RWPE2 (cell line): ENCODE measurements at regions not wholly inside any gene's neighbourhood (a gene's known extent, or its start where the extent isn't known, plus 50 kb on each side); places are given as distances from the start of the nearest gene placed in this dataset.
"Not testable (repeated sequence)": the region's sequence is repeated elsewhere in the genome, so short reads cannot be mapped to it uniquely, and the experiment has no call there.

Source experiments
- ATAC-seq: fragments of 200-7000 bp; cut with Tn5 transposase; 3 replicates; pipeline ENCODE4 v1.9.1; 2021; ENCODE audit warnings: low read depth
- DNase-seq: peaks from one replicate; pipeline ENCODE4 v3.0.0-alpha.2; 2020; ENCODE audit warnings: low spot score
- H3K27ac ChIP-seq: fragments of 450-650 bp; 2 replicates; pipeline ENCODE4 v1.5.1; 2017; ENCODE audit warnings: mild to moderate bottlenecking; ENCODE audit not compliant: poor library complexity, severe bottlenecking
- H3K27me3 ChIP-seq: fragments of 250-450 bp; sonication (Bioruptor Pico); 2 replicates; pipeline ENCODE4 v1.5.1; 2021; ENCODE audit warnings: mild to moderate bottlenecking, moderate library complexity; ENCODE audit not compliant: insufficient read depth, poor library complexity, severe bottlenecking
- H3K36me3 ChIP-seq: fragments of 250-450 bp; sonication (Bioruptor Pico); 2 replicates; pipeline ENCODE4 v1.5.1; 2020; ENCODE audit warnings: low read depth, mild to moderate bottlenecking, moderate library complexity
- H3K4me1 ChIP-seq: fragments of 250-450 bp; sonication (Bioruptor Pico); 2 replicates; pipeline ENCODE4 v1.5.1; 2021; ENCODE audit warnings: mild to moderate bottlenecking, moderate library complexity; ENCODE audit not compliant: insufficient read depth, poor library complexity, severe bottlenecking
- H3K4me3 ChIP-seq: fragments of 250-450 bp; sonication (Bioruptor Pico); 2 replicates; pipeline ENCODE4 v1.5.1; 2021; ENCODE audit warnings: mild to moderate bottlenecking, moderate library complexity; ENCODE audit not compliant: severe bottlenecking
- H3K9me3 ChIP-seq: fragments of 250-450 bp; sonication (Bioruptor Pico); 2 replicates; pipeline ENCODE4 v1.5.1; 2021; ENCODE audit warnings: mild to moderate bottlenecking, moderate library complexity; ENCODE audit not compliant: severe bottlenecking
- CTCF ChIP-seq: fragments of 450-650 bp; IDR thresholded peaks from one replicate; pipeline ENCODE4 v1.5.1; 2017; ENCODE audit warnings: mild to moderate bottlenecking, moderate library complexity; ENCODE audit not compliant: poor library complexity, severe bottlenecking

GRCh38 chrY:11069271-11069670 is 1541.6 kb downstream of the TSPY10 start:
- no peak for TF ChIP-seq CTCF
- no peak for ATAC-seq
- H3K4me3 ChIP-seq: no peak overlapping the region
- H3K27ac ChIP-seq: no peak overlapping the region
- DNase-seq: no peak
- no peaks in the 10 kb centered on the region for H3K27me3 ChIP-seq
- no peaks in the 10 kb centered on the region for H3K4me1 ChIP-seq
- H3K36me3 ChIP-seq: no peaks in the 10 kb centered on the region
- no peaks in the 10 kb centered on the region for H3K9me3 ChIP-seq

GRCh38 chrY:11070250-11071113 is 1542.8 kb downstream of the TSPY10 start:
- Histone ChIP-seq H3K4me3 (no peak overlapping the region), H3K27ac (no peak overlapping the region), H3K4me1 (no peaks in the 10 kb centered on the region), H3K9me3 (no peaks in the 10 kb centered on the region), H3K27me3 (no peaks in the 10 kb centered on the region), H3K36me3 (no peaks in the 10 kb centered on the region)
- ATAC-seq: no peak
- no peak for DNase-seq
- TF ChIP-seq CTCF: no peak

GRCh38 chrY:11085801-11086200 is 1558.1 kb downstream of the TSPY10 start:
- H3K9me3 ChIP-seq: not testable (repeated sequence)

GRCh38 chrY:11097498-11097897 is 1569.8 kb downstream of the TSPY10 start:
- not testable (repeated sequence) for H3K9me3 ChIP-seq, ATAC-seq, H3K4me3 ChIP-seq, H3K27me3 ChIP-seq, H3K27ac ChIP-seq, H3K4me1 ChIP-seq, H3K36me3 ChIP-seq, DNase-seq

More at GRCh38 chrY:11085801-11086200, 1558.1 kb downstream of the TSPY10 start:
- not testable (repeated sequence) for H3K4me1 ChIP-seq, H3K36me3 ChIP-seq, DNase-seq, ATAC-seq, H3K4me3 ChIP-seq, H3K27me3 ChIP-seq, H3K27ac ChIP-seq

- H3K27me3 ChIP-seq, H3K27ac ChIP-seq, H3K36me3 ChIP-seq, DNase-seq, H3K4me3 ChIP-seq, ATAC-seq, H3K9me3 ChIP-seq, H3K4me1 ChIP-seq: not testable (repeated sequence)
Measured at GRCh38 chrY:11098419-11098818, 1570.7 kb downstream of the TSPY10 start.

GRCh38 chrY:11099004-11099403 is 1571.3 kb downstream of the TSPY10 start:
- ATAC-seq (no peak), DNase-seq (no peak)
- no peak for TF ChIP-seq CTCF
- Histone ChIP-seq H3K4me1 (no peaks in the 10 kb centered on the region), H3K4me3 (no peak overlapping the region), H3K27ac (no peak overlapping the region), H3K27me3 (no peaks in the 10 kb centered on the region), H3K36me3 (no peaks in the 10 kb centered on the region), H3K9me3 (no peaks in the 10 kb centered on the region)

GRCh38 chrY:11100472-11100871 is 1572.8 kb downstream of the TSPY10 start:
- H3K4me3 ChIP-seq, ATAC-seq, H3K4me1 ChIP-seq, DNase-seq, H3K36me3 ChIP-seq, H3K27ac ChIP-seq, H3K9me3 ChIP-seq, H3K27me3 ChIP-seq: not testable (repeated sequence)

- not testable (repeated sequence) for H3K27me3 ChIP-seq, DNase-seq, H3K4me3 ChIP-seq, ATAC-seq, H3K27ac ChIP-seq, H3K9me3 ChIP-seq, H3K4me1 ChIP-seq, H3K36me3 ChIP-seq
Measured at GRCh38 chrY:11102987-11103386, 1575.3 kb downstream of the TSPY10 start.
